T47D (cell line): ENCODE measurements at regions not wholly inside any gene's neighbourhood (a gene's known extent, or its start where the extent isn't known, plus 50 kb on each side); places are given as distances from the start of the nearest gene placed in this dataset.

ENCODE experiments used
- DNase-seq, 2 experiments: peaks; one replicate each; pipeline versions ENCODE4 v3.0.0 to v3.0.0-alpha.2; 2011 to 2012; ENCODE audit warnings: low read depth in 1 of 2, low spot score in 1 of 2
- JUND ChIP-seq: IDR thresholded peaks from 2 replicates; pipeline ENCODE4 v1.6.1; 2012; ENCODE audit warnings: low read depth
- in situ Hi-C: cut with HindIII; loops from 2 replicates; pipeline ENCODE4 v1.10.0; 2016; ENCODE audit warnings: low sequenced_read_pairs, low pct_unique_long_range_greater_than_20kb

GRCh38 chr3:5806192-5806591 is 618.7 kb downstream of the EDEM1 start:
- TF ChIP-seq JUND = no peak
- in situ Hi-C loops = no loop called here
- peak in 1 of 2 experiments; percentile 60 for DNase-seq

GRCh38 chr3:5809586-5810246 is 622.2 kb downstream of the EDEM1 start:
- no peak for DNase-seq
- in situ Hi-C loops = no loop called here
- no peak for TF ChIP-seq JUND

- DNase-seq = no peak
- no peak for TF ChIP-seq JUND
- in situ Hi-C loops = no loop called here
Measured at GRCh38 chr3:5811016-5811415, 623.5 kb downstream of the EDEM1 start.

GRCh38 chr3:5813521-5813920 is 626.0 kb downstream of the EDEM1 start:
- no peak for DNase-seq
- TF ChIP-seq JUND = no peak
- in situ Hi-C loops = no loop called here

- no peak for DNase-seq
- TF ChIP-seq JUND = no peak
- in situ Hi-C loops = no loop called here
Measured at GRCh38 chr3:5822843-5823242, 635.3 kb downstream of the EDEM1 start.

GRCh38 chr3:5826467-5826866 is 639.0 kb downstream of the EDEM1 start:
- DNase-seq = no peak
- in situ Hi-C loops = no loop called here
- TF ChIP-seq JUND = no peak

GRCh38 chr3:5828251-5828650 is 640.7 kb downstream of the EDEM1 start:
- no peak for DNase-seq
- no peak for TF ChIP-seq JUND
- in situ Hi-C loops = no loop called here

- in situ Hi-C loops = no loop called here
- DNase-seq = no peak
- no peak for TF ChIP-seq JUND
Measured at GRCh38 chr3:5840056-5840455, 652.5 kb downstream of the EDEM1 start.

- no peak for TF ChIP-seq JUND
- no peak for DNase-seq
- in situ Hi-C loops = no loop called here
Measured at GRCh38 chr3:5841599-5841998, 654.1 kb downstream of the EDEM1 start.

- in situ Hi-C loops = no loop called here
- no peak for DNase-seq
- TF ChIP-seq JUND = no peak
Measured at GRCh38 chr3:5846261-5846660, 658.8 kb downstream of the EDEM1 start.

GRCh38 chr3:5861151-5861550 is 673.6 kb downstream of the EDEM1 start:
- in situ Hi-C loops = no loop called here

GRCh38 chr3:5874931-5875341 is 687.4 kb downstream of the EDEM1 start:
- in situ Hi-C loops = no loop called here
- no peak for TF ChIP-seq JUND
- DNase-seq = no peak

More at GRCh38 chr3:5861151-5861550, 673.6 kb downstream of the EDEM1 start:
- DNase-seq = no peak
- no peak for TF ChIP-seq JUND

- no peak for TF ChIP-seq JUND
- DNase-seq = no peak
- in situ Hi-C loops = no loop called here
Measured at GRCh38 chr3:5888851-5889250, 701.3 kb downstream of the EDEM1 start.

GRCh38 chr3:5889374-5889773 is 701.9 kb downstream of the EDEM1 start:
- no peak for TF ChIP-seq JUND
- in situ Hi-C loops = no loop called here
- no peak for DNase-seq
